Activated CD8-positive, alpha-beta T cell treated with anti-CD3 and anti-CD28 coated beads for 36 hours (primary cell): ENCODE measurements at regions not wholly inside any gene's neighbourhood (a gene's known extent, or its start where the extent isn't known, plus 50 kb on each side); places are given as distances from the start of the nearest gene placed in this dataset.

Experiments used
- ATAC-seq: fragments of 200-7000 bp; cut with Tn5 transposase; one replicate; pipeline ENCODE4 v1.10.0; 2021; ENCODE audit warnings: mild to moderate bottlenecking, moderate library complexity
- CTCF ChIA-PET: fragments of 350-600 bp; sonication (Branson Sonifier 250); formaldehyde crosslinking; loops from one replicate; lab custom pipeline; 2021; ENCODE audit warnings: antibody characterized with exemption; lab: Charles Lee
- POLR2A ChIA-PET: fragments of 350-600 bp; sonication (Branson Sonifier 250); formaldehyde crosslinking; loops from one replicate; lab custom pipeline; 2021; ENCODE audit warnings: antibody characterized with exemption; lab: Charles Lee
- DNase-seq: peaks from one replicate; pipeline ENCODE4 v3.0.0-alpha.2; 2020
- H3K27ac Mint-ChIP-seq: one replicate; pipeline ENCODE4 v1.8.0; 2021; ENCODE audit warnings: mild to moderate bottlenecking, mixed read lengths
- H3K27me3 Mint-ChIP-seq: one replicate; pipeline ENCODE4 v1.8.0; 2021; ENCODE audit warnings: mixed read lengths
- H3K36me3 Mint-ChIP-seq: one replicate; pipeline ENCODE4 v1.8.0; 2021; ENCODE audit warnings: low read depth, mixed read lengths
- H3K4me1 Mint-ChIP-seq: one replicate; pipeline ENCODE4 v1.8.0; 2021; ENCODE audit warnings: low read depth, mixed read lengths
- H3K4me3 Mint-ChIP-seq: one replicate; pipeline ENCODE4 v1.8.0; 2021; ENCODE audit warnings: mild to moderate bottlenecking, moderate library complexity, mixed read lengths
- H3K9me3 Mint-ChIP-seq: one replicate; pipeline ENCODE4 v1.8.0; 2021; ENCODE audit warnings: mixed read lengths
- CTCF ChIP-seq: fragments of 200-600 bp; IDR thresholded peaks from one replicate; pipeline ENCODE4 v1.8.0; 2022; ENCODE audit warnings: antibody characterized with exemption, mild to moderate bottlenecking
- intact Hi-C: fragments of 100-400 bp; cut with micrococcal nuclease; formaldehyde crosslinking; loops from one replicate; pipeline ENCODE4 v1.10.0; 2022

GRCh38 chrX:40402831-40403533, 177.8 kb upstream of the ATP6AP2 start:
- ChIA-PET CTCF (no interaction called here), POLR2A (no interaction called here)
- Mint-ChIP-seq H3K9me3 (peaks cover under 1% of the 10 kb centered on the region), H3K36me3 (no peaks in the 10 kb centered on the region), H3K27me3 (no peaks in the 10 kb centered on the region), H3K4me3 (no peak overlapping the region), H3K27ac (no peak overlapping the region), H3K4me1 (no peaks in the 10 kb centered on the region)
- intact Hi-C loops: no loop called here
- ATAC-seq (no peak), DNase-seq (no peak)
- no peak for TF ChIP-seq CTCF

GRCh38 chrX:40395102-40395501, 185.7 kb upstream of the ATP6AP2 start:
- Mint-ChIP-seq H3K4me1 (no peaks in the 10 kb centered on the region), H3K9me3 (peaks cover 2% of the 10 kb centered on the region), H3K36me3 (no peaks in the 10 kb centered on the region), H3K27me3 (no peaks in the 10 kb centered on the region), H3K4me3 (no peak overlapping the region), H3K27ac (no peak overlapping the region)
- intact Hi-C loops: no loop called here
- DNase-seq (no peak), ATAC-seq (no peak)
- CTCF ChIA-PET: no interaction called here
- POLR2A ChIA-PET: no interaction called here
- TF ChIP-seq CTCF: no peak

- Mint-ChIP-seq H3K9me3 (peaks cover 2% of the 10 kb centered on the region), H3K27ac (no peak overlapping the region), H3K4me3 (no peak overlapping the region), H3K4me1 (no peaks in the 10 kb centered on the region), H3K27me3 (no peaks in the 10 kb centered on the region), H3K36me3 (no peaks in the 10 kb centered on the region)
- DNase-seq: no peak
- ChIA-PET POLR2A (no interaction called here), CTCF (no interaction called here)
- TF ChIP-seq CTCF: no peak
- ATAC-seq: no peak
- intact Hi-C loops: no loop called here
Observed at GRCh38 chrX:40394302-40394701, 186.5 kb upstream of the ATP6AP2 start.

- H3K9me3 Mint-ChIP-seq: peaks cover 2% of the 10 kb centered on the region
- ATAC-seq: no peak
- intact Hi-C loops: no loop called here
- TF ChIP-seq CTCF: no peak
- ChIA-PET CTCF (no interaction called here), POLR2A (no interaction called here)
- H3K27ac Mint-ChIP-seq: no peak overlapping the region
- H3K36me3 Mint-ChIP-seq: no peaks in the 10 kb centered on the region
- H3K4me3 Mint-ChIP-seq: no peak overlapping the region
- H3K4me1 Mint-ChIP-seq: no peaks in the 10 kb centered on the region
- no peak for DNase-seq
- no peaks in the 10 kb centered on the region for H3K27me3 Mint-ChIP-seq
Observed at GRCh38 chrX:40392599-40392998, 188.2 kb upstream of the ATP6AP2 start.

GRCh38 chrX:40391662-40392061, 189.1 kb upstream of the ATP6AP2 start:
- no peak for ATAC-seq
- intact Hi-C loops: no loop called here
- no peak overlapping the region for H3K4me3 Mint-ChIP-seq

More at GRCh38 chrX:40391662-40392061, 189.1 kb upstream of the ATP6AP2 start:
- CTCF ChIA-PET: no interaction called here
- no peak for DNase-seq
- H3K9me3 Mint-ChIP-seq: no peaks in the 10 kb centered on the region
- H3K4me1 Mint-ChIP-seq: no peaks in the 10 kb centered on the region
- H3K36me3 Mint-ChIP-seq: no peaks in the 10 kb centered on the region
- no peak for TF ChIP-seq CTCF
- POLR2A ChIA-PET: no interaction called here
- H3K27me3 Mint-ChIP-seq: no peaks in the 10 kb centered on the region
- no peak overlapping the region for H3K27ac Mint-ChIP-seq
